SK-N-SH treated with all-trans-retinoic acid at 6 μM for 48 hours (cell line): ENCODE measurements at regions not wholly inside any gene's neighbourhood (a gene's known extent, or its start where the extent isn't known, plus 50 kb on each side); places are given as distances from the start of the nearest gene placed in this dataset.

Experiments used
- ATAC-seq: fragments of 200-7000 bp; cut with Tn5 transposase; 3 replicates; pipeline ENCODE4 v1.9.1; 2020; ENCODE audit warnings: mild to moderate bottlenecking, moderate library complexity
- ARNTL ChIP-seq: fragments of 450-650 bp; formaldehyde crosslinking; IDR thresholded peaks from 2 replicates; pipeline ENCODE4 v1.5.0; 2020; ENCODE audit warnings: low read depth, mild to moderate bottlenecking, moderate library complexity, borderline replicate concordance
- BACH2 ChIP-seq: fragments of 250-450 bp; sonication (Bioruptor Pico); IDR thresholded peaks from 2 replicates; pipeline ENCODE4 v1.9.0; 2021; ENCODE audit warnings: mild to moderate bottlenecking, borderline replicate concordance
- CSDC2 ChIP-seq: fragments of 250-450 bp; sonication (Bioruptor Pico); IDR thresholded peaks from 2 replicates; pipeline ENCODE4 v1.5.0; 2020; ENCODE audit warnings: mild to moderate bottlenecking, moderate library complexity
- GLIS3 ChIP-seq: fragments of 250-450 bp; sonication (Bioruptor Pico); IDR thresholded peaks from 2 replicates; pipeline ENCODE4 v1.5.0; 2020; ENCODE audit warnings: mild to moderate bottlenecking, moderate library complexity
- ISL1 ChIP-seq: fragments of 250-450 bp; sonication (Bioruptor Pico); IDR thresholded peaks from 2 replicates; pipeline ENCODE4 v2.1.2; 2022; ENCODE audit warnings: mild to moderate bottlenecking, moderate library complexity
- OSR1 ChIP-seq: fragments of 250-450 bp; sonication (Bioruptor Pico); IDR thresholded peaks from 2 replicates; pipeline ENCODE4 v1.8.0; 2022; ENCODE audit warnings: moderate library complexity, mild to moderate bottlenecking, inconsistent platforms
- PPARA ChIP-seq: fragments of 250-450 bp; sonication (Bioruptor Pico); IDR thresholded peaks from 2 replicates; pipeline ENCODE4 v1.5.0; 2020; ENCODE audit warnings: mild to moderate bottlenecking, borderline replicate concordance
- RARB ChIP-seq: fragments of 250-450 bp; sonication (Bioruptor Pico); IDR thresholded peaks from 2 replicates; pipeline ENCODE4 v1.8.0; 2021; ENCODE audit warnings: mild to moderate bottlenecking, moderate library complexity
- SNAI2 ChIP-seq: fragments of 250-450 bp; sonication (Bioruptor Pico); IDR thresholded peaks from 2 replicates; pipeline ENCODE4 v1.5.0; 2020; ENCODE audit warnings: mild to moderate bottlenecking, moderate library complexity
- TCF4 ChIP-seq: fragments of 250-450 bp; sonication (Bioruptor Pico); IDR thresholded peaks from 2 replicates; pipeline ENCODE4 v1.8.0; 2021; ENCODE audit warnings: mild to moderate bottlenecking, moderate library complexity, borderline replicate concordance
- TOX ChIP-seq: fragments of 250-450 bp; sonication (Bioruptor Pico); IDR thresholded peaks from 2 replicates; pipeline ENCODE4 v1.8.0; 2021; ENCODE audit warnings: mild to moderate bottlenecking, moderate library complexity, borderline replicate concordance
- ZC3H10 ChIP-seq: fragments of 250-450 bp; sonication (Bioruptor Pico); IDR thresholded peaks from 2 replicates; pipeline ENCODE4 v1.5.1; 2021; ENCODE audit warnings: mild to moderate bottlenecking, moderate library complexity
- ZFP3 ChIP-seq: fragments of 250-450 bp; sonication (Bioruptor Pico); IDR thresholded peaks from 2 replicates; pipeline ENCODE4 v1.5.0; 2020; ENCODE audit warnings: mild to moderate bottlenecking, moderate library complexity
- ZFP30 ChIP-seq: fragments of 450-650 bp; formaldehyde crosslinking; IDR thresholded peaks from 2 replicates; pipeline ENCODE4 v1.5.0; 2022; ENCODE audit warnings: mild to moderate bottlenecking, moderate library complexity
- ZNF565 ChIP-seq: fragments of 450-650 bp; formaldehyde crosslinking; conservative IDR thresholded peaks from 2 replicates; pipeline ENCODE4 v1.5.0; 2020; ENCODE audit warnings: low read depth, mild to moderate bottlenecking, moderate library complexity
- ZNF70 ChIP-seq: fragments of 450-650 bp; formaldehyde crosslinking; IDR thresholded peaks from 2 replicates; pipeline ENCODE4 v1.5.0; 2020; ENCODE audit warnings: mild to moderate bottlenecking, moderate library complexity
- ZNF8 ChIP-seq: fragments of 450-650 bp; formaldehyde crosslinking; IDR thresholded peaks from 2 replicates; pipeline ENCODE4 v1.5.0; 2020; ENCODE audit warnings: mild to moderate bottlenecking, moderate library complexity
- TF ChIP-seq, protein P1 (sequence below): fragments of 250-450 bp; sonication (Bioruptor Pico); IDR thresholded peaks from 2 replicates; pipeline ENCODE4 v1.5.1; 2020; ENCODE audit warnings: low read depth, mild to moderate bottlenecking, moderate library complexity
- TF ChIP-seq, protein P2 (sequence below): fragments of 250-450 bp; sonication (Bioruptor Pico); IDR thresholded peaks from 2 replicates; pipeline ENCODE4 v1.5.1; 2021; ENCODE audit warnings: mild to moderate bottlenecking, moderate library complexity
- TF ChIP-seq, protein P3 (sequence below): fragments of 250-450 bp; sonication (Bioruptor Pico); IDR thresholded peaks from 2 replicates; pipeline ENCODE4 v1.8.0; 2021; ENCODE audit warnings: low read depth, mild to moderate bottlenecking, moderate library complexity, borderline replicate concordance
- TF ChIP-seq, protein P4 (sequence below): fragments of 250-450 bp; sonication (Bioruptor Pico); IDR thresholded peaks from 2 replicates; pipeline ENCODE4 v1.8.0; 2020; ENCODE audit warnings: mild to moderate bottlenecking, moderate library complexity, borderline replicate concordance
- TF ChIP-seq, protein P5 (sequence below): fragments of 250-450 bp; sonication (Bioruptor Pico); IDR thresholded peaks from 2 replicates; pipeline ENCODE4 v1.5.0; 2020; ENCODE audit warnings: mild to moderate bottlenecking, moderate library complexity

DNA sequence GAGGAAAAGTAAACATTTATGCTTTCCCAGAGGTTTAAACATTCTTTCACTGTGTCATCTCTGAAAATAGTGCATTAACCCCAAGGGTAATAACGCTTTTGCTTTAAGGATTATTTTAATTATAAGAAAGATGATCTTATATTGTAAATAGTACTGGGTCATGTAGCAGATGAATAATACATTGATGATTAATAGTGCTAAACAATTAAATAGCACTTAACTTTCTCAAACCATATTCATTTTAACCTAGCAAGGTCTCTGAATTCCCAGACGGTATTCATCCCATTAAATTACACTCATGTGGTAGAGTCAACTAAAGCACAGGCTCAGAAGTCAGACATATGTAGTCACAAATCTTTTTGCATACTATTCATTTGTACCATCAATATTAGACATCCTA lies 115.6 kb upstream of the FAR2 start:
- no peak for TF ChIP-seq PPARA (CRISPR knock-in tag)
- TF ChIP-seq RARB (CRISPR knock-in tag), result no peak
- no peak for TF ChIP-seq ARNTL (CRISPR knock-in tag)
- TF ChIP-seq TOX, result no peak
- TF ChIP-seq ISL1, result no peak
- no peak for TF ChIP-seq ZNF565 (CRISPR knock-in tag)
- TF ChIP-seq SNAI2 (CRISPR knock-in tag), result no peak
- TF ChIP-seq, protein P1, sequence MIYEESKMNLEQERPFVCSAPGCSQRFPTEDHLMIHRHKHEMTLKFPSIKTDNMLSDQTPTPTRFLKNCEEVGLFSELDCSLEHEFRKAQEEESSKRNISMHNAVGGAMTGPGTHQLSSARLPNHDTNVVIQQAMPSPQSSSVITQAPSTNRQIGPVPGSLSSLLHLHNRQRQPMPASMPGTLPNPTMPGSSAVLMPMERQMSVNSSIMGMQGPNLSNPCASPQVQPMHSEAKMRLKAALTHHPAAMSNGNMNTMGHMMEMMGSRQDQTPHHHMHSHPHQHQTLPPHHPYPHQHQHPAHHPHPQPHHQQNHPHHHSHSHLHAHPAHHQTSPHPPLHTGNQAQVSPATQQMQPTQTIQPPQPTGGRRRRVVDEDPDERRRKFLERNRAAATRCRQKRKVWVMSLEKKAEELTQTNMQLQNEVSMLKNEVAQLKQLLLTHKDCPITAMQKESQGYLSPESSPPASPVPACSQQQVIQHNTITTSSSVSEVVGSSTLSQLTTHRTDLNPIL (CRISPR knock-in tag), result no peak
- no peak for TF ChIP-seq BACH2 (CRISPR knock-in tag)
- no peak for TF ChIP-seq ZFP3 (CRISPR knock-in tag)
- TF ChIP-seq, protein P2, sequence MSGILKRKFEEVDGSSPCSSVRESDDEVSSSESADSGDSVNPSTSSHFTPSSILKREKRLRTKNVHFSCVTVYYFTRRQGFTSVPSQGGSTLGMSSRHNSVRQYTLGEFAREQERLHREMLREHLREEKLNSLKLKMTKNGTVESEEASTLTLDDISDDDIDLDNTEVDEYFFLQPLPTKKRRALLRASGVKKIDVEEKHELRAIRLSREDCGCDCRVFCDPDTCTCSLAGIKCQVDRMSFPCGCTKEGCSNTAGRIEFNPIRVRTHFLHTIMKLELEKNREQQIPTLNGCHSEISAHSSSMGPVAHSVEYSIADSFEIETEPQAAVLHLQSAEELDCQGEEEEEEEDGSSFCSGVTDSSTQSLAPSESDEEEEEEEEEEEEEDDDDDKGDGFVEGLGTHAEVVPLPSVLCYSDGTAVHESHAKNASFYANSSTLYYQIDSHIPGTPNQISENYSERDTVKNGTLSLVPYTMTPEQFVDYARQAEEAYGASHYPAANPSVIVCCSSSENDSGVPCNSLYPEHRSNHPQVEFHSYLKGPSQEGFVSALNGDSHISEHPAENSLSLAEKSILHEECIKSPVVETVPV (CRISPR knock-in tag), result no peak
- TF ChIP-seq CSDC2 (CRISPR knock-in tag), result no peak
- no peak for TF ChIP-seq ZC3H10 (CRISPR knock-in tag)
- TF ChIP-seq ZFP30 (CRISPR knock-in tag), result no peak
- no peak for TF ChIP-seq ZNF8 (CRISPR knock-in tag)
- TF ChIP-seq ZNF70 (CRISPR knock-in tag), result no peak
- TF ChIP-seq OSR1 (CRISPR knock-in tag), result no peak
- TF ChIP-seq GLIS3 (CRISPR knock-in tag), result no peak
- TF ChIP-seq, protein P3, sequence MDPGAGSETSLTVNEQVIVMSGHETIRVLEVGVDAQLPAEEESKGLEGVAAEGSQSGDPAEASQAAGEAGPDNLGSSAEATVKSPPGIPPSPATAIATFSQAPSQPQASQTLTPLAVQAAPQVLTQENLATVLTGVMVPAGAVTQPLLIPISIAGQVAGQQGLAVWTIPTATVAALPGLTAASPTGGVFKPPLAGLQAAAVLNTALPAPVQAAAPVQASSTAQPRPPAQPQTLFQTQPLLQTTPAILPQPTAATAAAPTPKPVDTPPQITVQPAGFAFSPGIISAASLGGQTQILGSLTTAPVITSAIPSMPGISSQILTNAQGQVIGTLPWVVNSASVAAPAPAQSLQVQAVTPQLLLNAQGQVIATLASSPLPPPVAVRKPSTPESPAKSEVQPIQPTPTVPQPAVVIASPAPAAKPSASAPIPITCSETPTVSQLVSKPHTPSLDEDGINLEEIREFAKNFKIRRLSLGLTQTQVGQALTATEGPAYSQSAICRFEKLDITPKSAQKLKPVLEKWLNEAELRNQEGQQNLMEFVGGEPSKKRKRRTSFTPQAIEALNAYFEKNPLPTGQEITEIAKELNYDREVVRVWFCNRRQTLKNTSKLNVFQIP, result no peak
- TF ChIP-seq, all 23 proteins: peak for 0
- no peak for ATAC-seq

DNA sequence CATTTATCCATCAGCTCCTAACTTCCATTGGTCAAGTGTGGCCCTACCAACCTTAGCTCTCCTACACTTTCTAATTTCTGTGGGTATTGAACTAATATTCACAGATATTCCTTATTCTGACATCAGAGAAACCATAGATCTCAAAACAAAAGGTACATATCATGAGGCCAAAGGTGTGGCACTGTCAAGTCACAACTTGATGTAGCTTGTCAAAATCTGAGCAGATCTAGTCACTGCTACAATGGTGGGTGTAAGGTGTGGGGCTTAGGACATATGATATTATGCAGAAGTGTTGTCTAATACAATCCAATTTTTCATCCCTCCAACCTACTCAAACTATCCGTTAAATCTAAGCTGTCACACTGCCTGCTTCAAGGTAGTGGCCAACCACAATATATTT lies 114.0 kb upstream of the FAR2 start:
- ATAC-seq, result no peak
- TF ChIP-seq, protein P4, sequence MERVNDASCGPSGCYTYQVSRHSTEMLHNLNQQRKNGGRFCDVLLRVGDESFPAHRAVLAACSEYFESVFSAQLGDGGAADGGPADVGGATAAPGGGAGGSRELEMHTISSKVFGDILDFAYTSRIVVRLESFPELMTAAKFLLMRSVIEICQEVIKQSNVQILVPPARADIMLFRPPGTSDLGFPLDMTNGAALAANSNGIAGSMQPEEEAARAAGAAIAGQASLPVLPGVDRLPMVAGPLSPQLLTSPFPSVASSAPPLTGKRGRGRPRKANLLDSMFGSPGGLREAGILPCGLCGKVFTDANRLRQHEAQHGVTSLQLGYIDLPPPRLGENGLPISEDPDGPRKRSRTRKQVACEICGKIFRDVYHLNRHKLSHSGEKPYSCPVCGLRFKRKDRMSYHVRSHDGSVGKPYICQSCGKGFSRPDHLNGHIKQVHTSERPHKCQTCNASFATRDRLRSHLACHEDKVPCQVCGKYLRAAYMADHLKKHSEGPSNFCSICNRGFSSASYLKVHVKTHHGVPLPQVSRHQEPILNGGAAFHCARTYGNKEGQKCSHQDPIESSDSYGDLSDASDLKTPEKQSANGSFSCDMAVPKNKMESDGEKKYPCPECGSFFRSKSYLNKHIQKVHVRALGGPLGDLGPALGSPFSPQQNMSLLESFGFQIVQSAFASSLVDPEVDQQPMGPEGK, result no peak
- TF ChIP-seq ISL1 (no peak), TCF4 (CRISPR knock-in tag) (no peak), ZNF8 (CRISPR knock-in tag) (no peak), ZNF565 (CRISPR knock-in tag) (no peak), ARNTL (CRISPR knock-in tag) (no peak), TOX (no peak), PPARA (CRISPR knock-in tag) (no peak)
- TF ChIP-seq, protein P1 (CRISPR knock-in tag), result no peak
- TF ChIP-seq, protein P5, sequence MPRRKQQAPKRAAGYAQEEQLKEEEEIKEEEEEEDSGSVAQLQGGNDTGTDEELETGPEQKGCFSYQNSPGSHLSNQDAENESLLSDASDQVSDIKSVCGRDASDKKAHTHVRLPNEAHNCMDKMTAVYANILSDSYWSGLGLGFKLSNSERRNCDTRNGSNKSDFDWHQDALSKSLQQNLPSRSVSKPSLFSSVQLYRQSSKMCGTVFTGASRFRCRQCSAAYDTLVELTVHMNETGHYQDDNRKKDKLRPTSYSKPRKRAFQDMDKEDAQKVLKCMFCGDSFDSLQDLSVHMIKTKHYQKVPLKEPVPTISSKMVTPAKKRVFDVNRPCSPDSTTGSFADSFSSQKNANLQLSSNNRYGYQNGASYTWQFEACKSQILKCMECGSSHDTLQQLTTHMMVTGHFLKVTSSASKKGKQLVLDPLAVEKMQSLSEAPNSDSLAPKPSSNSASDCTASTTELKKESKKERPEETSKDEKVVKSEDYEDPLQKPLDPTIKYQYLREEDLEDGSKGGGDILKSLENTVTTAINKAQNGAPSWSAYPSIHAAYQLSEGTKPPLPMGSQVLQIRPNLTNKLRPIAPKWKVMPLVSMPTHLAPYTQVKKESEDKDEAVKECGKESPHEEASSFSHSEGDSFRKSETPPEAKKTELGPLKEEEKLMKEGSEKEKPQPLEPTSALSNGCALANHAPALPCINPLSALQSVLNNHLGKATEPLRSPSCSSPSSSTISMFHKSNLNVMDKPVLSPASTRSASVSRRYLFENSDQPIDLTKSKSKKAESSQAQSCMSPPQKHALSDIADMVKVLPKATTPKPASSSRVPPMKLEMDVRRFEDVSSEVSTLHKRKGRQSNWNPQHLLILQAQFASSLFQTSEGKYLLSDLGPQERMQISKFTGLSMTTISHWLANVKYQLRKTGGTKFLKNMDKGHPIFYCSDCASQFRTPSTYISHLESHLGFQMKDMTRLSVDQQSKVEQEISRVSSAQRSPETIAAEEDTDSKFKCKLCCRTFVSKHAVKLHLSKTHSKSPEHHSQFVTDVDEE, result no peak
- TF ChIP-seq, protein P2 (CRISPR knock-in tag), result no peak
